ENCODE measurements at regions not wholly inside any gene's neighbourhood (a gene's known extent, or its start where the extent isn't known, plus 50 kb on each side); places are given as distances from the start of the nearest gene placed in this dataset.

- ChIA-PET POLR2A (no interaction called here), CTCF (interaction anchor here (0.6 to 1.3 kb wide), 4 partner anchors 87 to 571 kb away, joined by 3 to 6 read pairs (median 3); no protein-coding TSS in a partner anchor)
- no peak for DNase-seq (ENCODE audit: low read depth, low spot score)
- peak; percentile 47 for TF ChIP-seq CTCF (IDR thresholded peaks at IDR 0.05; ENCODE audit: insufficient read depth, low read length, missing control alignments)
- no peak overlapping the region for H3K4me3 ChIP-seq (ENCODE audit: low read depth, low read length)
Observed at GRCh38 chr2:211157856-211158463, 601.6 kb downstream of the CPS1 start.

- ChIA-PET POLR2A (no interaction called here), CTCF (no interaction called here)
- TF ChIP-seq CTCF (IDR thresholded peaks at IDR 0.05; ENCODE audit: insufficient read depth, low read length, missing control alignments): no peak
- DNase-seq (ENCODE audit: low read depth, low spot score): no peak
- H3K4me3 ChIP-seq (ENCODE audit: low read depth, low read length): no peak overlapping the region
Observed at GRCh38 chr2:211159972-211160371, 603.6 kb downstream of the CPS1 start.

- ChIA-PET CTCF (no interaction called here), POLR2A (no interaction called here)
- DNase-seq (ENCODE audit: low read depth, low spot score): no peak
- no peak for TF ChIP-seq CTCF (IDR thresholded peaks at IDR 0.05; ENCODE audit: insufficient read depth, low read length, missing control alignments)
- no peak overlapping the region for H3K4me3 ChIP-seq (ENCODE audit: low read depth, low read length)
Observed at GRCh38 chr2:211161236-211161635, 604.8 kb downstream of the CPS1 start.

GRCh38 chr2:211162911-211163310 lies 606.5 kb downstream of the CPS1 start:
- no peak for TF ChIP-seq CTCF (IDR thresholded peaks at IDR 0.05; ENCODE audit: insufficient read depth, low read length, missing control alignments)
- ChIA-PET POLR2A (no interaction called here), CTCF (no interaction called here)
- DNase-seq (ENCODE audit: low read depth, low spot score): no peak
- no peak overlapping the region for H3K4me3 ChIP-seq (ENCODE audit: low read depth, low read length)

- DNase-seq (ENCODE audit: low read depth, low spot score): no peak
- POLR2A ChIA-PET: no interaction called here
- CTCF ChIA-PET: no interaction called here
- no peak for TF ChIP-seq CTCF (IDR thresholded peaks at IDR 0.05; ENCODE audit: insufficient read depth, low read length, missing control alignments)
- no peak overlapping the region for H3K4me3 ChIP-seq (ENCODE audit: low read depth, low read length)
Observed at GRCh38 chr2:211170843-211171242, 614.4 kb downstream of the CPS1 start.

- CTCF ChIA-PET: no interaction called here
- no peak for TF ChIP-seq CTCF (IDR thresholded peaks at IDR 0.05; ENCODE audit: insufficient read depth, low read length, missing control alignments)
Observed at GRCh38 chr2:211174021-211174420, 617.6 kb downstream of the CPS1 start.

More at GRCh38 chr2:211174021-211174420, 617.6 kb downstream of the CPS1 start:
- no peak overlapping the region for H3K4me3 ChIP-seq (ENCODE audit: low read depth, low read length)
- POLR2A ChIA-PET: no interaction called here
- DNase-seq (ENCODE audit: low read depth, low spot score): no peak
